ENCODE measurements at regions not wholly inside any gene's neighbourhood (a gene's known extent, or its start where the extent isn't known, plus 50 kb on each side); places are given as distances from the start of the nearest gene placed in this dataset.

DNA sequence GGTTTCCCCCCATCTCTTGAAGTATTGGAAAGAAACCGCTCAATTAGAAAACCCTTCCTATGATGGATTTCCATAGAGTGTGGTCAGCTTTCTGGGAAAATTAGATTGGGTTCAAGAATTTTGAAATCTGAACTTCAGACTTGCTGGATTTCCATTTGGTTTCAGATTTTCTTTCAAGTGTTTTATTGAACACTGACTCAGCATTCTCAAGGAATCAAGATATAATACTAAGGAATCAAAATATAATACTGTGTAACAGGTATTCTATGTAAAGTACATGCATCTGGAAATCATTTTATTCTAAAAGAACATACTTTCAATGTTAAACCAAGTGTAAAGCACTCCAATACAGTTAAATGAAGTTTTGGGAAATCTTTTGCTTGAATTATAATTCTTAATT is 94.7 kb upstream of the CCN2 start:
- TF ChIP-seq EZH2 (IDR thresholded peaks at IDR 0.05; ENCODE audit: borderline replicate concordance, insufficient read depth, low read depth, low read length, poor library complexity, severe bottlenecking): no peak
- TF ChIP-seq, protein P1, sequence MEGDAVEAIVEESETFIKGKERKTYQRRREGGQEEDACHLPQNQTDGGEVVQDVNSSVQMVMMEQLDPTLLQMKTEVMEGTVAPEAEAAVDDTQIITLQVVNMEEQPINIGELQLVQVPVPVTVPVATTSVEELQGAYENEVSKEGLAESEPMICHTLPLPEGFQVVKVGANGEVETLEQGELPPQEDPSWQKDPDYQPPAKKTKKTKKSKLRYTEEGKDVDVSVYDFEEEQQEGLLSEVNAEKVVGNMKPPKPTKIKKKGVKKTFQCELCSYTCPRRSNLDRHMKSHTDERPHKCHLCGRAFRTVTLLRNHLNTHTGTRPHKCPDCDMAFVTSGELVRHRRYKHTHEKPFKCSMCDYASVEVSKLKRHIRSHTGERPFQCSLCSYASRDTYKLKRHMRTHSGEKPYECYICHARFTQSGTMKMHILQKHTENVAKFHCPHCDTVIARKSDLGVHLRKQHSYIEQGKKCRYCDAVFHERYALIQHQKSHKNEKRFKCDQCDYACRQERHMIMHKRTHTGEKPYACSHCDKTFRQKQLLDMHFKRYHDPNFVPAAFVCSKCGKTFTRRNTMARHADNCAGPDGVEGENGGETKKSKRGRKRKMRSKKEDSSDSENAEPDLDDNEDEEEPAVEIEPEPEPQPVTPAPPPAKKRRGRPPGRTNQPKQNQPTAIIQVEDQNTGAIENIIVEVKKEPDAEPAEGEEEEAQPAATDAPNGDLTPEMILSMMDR (IDR thresholded peaks at IDR 0.05): no peak

Measured in B cell (primary cell).